Nephron (organoid): ENCODE measurements at regions not wholly inside any gene's neighbourhood (a gene's known extent, or its start where the extent isn't known, plus 50 kb on each side); places are given as distances from the start of the nearest gene placed in this dataset.
"Not testable (repeated sequence)": the region's sequence is repeated elsewhere in the genome, so short reads cannot be mapped to it uniquely, and the experiment has no call there.

ENCODE experiments used
- H3K27ac Mint-ChIP-seq, 3 experiments: 2 replicates each; pipeline ENCODE4 v1.8.0; 2020; ENCODE audit warnings: mixed read lengths in 3 of 3, mild to moderate bottlenecking in 2 of 3, moderate library complexity in 1 of 3
- H3K27me3 Mint-ChIP-seq: 2 replicates; pipeline ENCODE4 v1.8.0; 2021; ENCODE audit warnings: low read depth, mild to moderate bottlenecking, moderate library complexity, mixed read lengths
- H3K36me3 Mint-ChIP-seq: 2 replicates; pipeline ENCODE4 v1.8.0; 2020; ENCODE audit warnings: low read depth, mixed read lengths
- H3K4me1 Mint-ChIP-seq: 2 replicates; pipeline ENCODE4 v1.8.0; 2020; ENCODE audit warnings: mixed read lengths
- H3K4me3 Mint-ChIP-seq, 3 experiments: 2 replicates each; pipeline ENCODE4 v1.8.0; 2020; ENCODE audit warnings: mild to moderate bottlenecking in 3 of 3, mixed read lengths in 3 of 3, moderate library complexity in 2 of 3
- H3K9me3 Mint-ChIP-seq: 2 replicates; pipeline ENCODE4 v1.8.0; 2020; ENCODE audit warnings: mixed read lengths
- TF ChIP-seq, protein P1 (sequence below), 3 experiments: fragments of 200-600 bp; sonication (generic); IDR thresholded peaks; one replicate each; pipeline ENCODE4 v1.5.0; 2021; ENCODE audit warnings: antibody characterized with exemption in 3 of 3; ENCODE audit not compliant: unreplicated experiment in 3 of 3

GRCh38 chr10:107971973-107972372, 807.5 kb upstream of the SORCS1 start:
- no peak overlapping the region for H3K4me3 Mint-ChIP-seq
- H3K9me3 Mint-ChIP-seq = no peaks in the 10 kb centered on the region
- no peaks in the 10 kb centered on the region for H3K4me1 Mint-ChIP-seq
- no peaks in the 10 kb centered on the region for H3K36me3 Mint-ChIP-seq
- no peak overlapping the region for H3K27ac Mint-ChIP-seq
- TF ChIP-seq, protein P1, sequence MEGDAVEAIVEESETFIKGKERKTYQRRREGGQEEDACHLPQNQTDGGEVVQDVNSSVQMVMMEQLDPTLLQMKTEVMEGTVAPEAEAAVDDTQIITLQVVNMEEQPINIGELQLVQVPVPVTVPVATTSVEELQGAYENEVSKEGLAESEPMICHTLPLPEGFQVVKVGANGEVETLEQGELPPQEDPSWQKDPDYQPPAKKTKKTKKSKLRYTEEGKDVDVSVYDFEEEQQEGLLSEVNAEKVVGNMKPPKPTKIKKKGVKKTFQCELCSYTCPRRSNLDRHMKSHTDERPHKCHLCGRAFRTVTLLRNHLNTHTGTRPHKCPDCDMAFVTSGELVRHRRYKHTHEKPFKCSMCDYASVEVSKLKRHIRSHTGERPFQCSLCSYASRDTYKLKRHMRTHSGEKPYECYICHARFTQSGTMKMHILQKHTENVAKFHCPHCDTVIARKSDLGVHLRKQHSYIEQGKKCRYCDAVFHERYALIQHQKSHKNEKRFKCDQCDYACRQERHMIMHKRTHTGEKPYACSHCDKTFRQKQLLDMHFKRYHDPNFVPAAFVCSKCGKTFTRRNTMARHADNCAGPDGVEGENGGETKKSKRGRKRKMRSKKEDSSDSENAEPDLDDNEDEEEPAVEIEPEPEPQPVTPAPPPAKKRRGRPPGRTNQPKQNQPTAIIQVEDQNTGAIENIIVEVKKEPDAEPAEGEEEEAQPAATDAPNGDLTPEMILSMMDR (IDR thresholded peaks at IDR 0.05; ENCODE audit: unreplicated experiment in 3 of 3) = no peak
- H3K27me3 Mint-ChIP-seq = peaks cover 4% of the 10 kb centered on the region

GRCh38 chr10:107971411-107971810, 806.9 kb upstream of the SORCS1 start:
- Mint-ChIP-seq H3K9me3 (no peaks in the 10 kb centered on the region), H3K4me3 (no peak overlapping the region), H3K27me3 (peaks cover 4% of the 10 kb centered on the region), H3K4me1 (no peaks in the 10 kb centered on the region), H3K27ac (no peak overlapping the region), H3K36me3 (no peaks in the 10 kb centered on the region)
- TF ChIP-seq, protein P1 (IDR thresholded peaks at IDR 0.05; ENCODE audit: unreplicated experiment in 3 of 3) = no peak

- Mint-ChIP-seq H3K27me3 (peaks cover 4% of the 10 kb centered on the region), H3K36me3 (no peaks in the 10 kb centered on the region), H3K4me1 (no peaks in the 10 kb centered on the region), H3K4me3 (no peak overlapping the region), H3K9me3 (no peaks in the 10 kb centered on the region), H3K27ac (no peak overlapping the region)
- TF ChIP-seq, protein P1 (IDR thresholded peaks at IDR 0.05; ENCODE audit: unreplicated experiment in 3 of 3) = no peak
Observed at GRCh38 chr10:107970512-107970911, 806.0 kb upstream of the SORCS1 start.

GRCh38 chr10:107969936-107970335, 805.4 kb upstream of the SORCS1 start:
- TF ChIP-seq, protein P1 (IDR thresholded peaks at IDR 0.05; ENCODE audit: unreplicated experiment in 3 of 3) = no peak
- Mint-ChIP-seq H3K9me3 (no peaks in the 10 kb centered on the region), H3K36me3 (no peaks in the 10 kb centered on the region), H3K4me3 (no peak overlapping the region), H3K27me3 (peaks cover 8% of the 10 kb centered on the region), H3K4me1 (no peaks in the 10 kb centered on the region), H3K27ac (no peak overlapping the region)

- Mint-ChIP-seq H3K9me3 (no peaks in the 10 kb centered on the region), H3K36me3 (no peaks in the 10 kb centered on the region), H3K4me1 (no peaks in the 10 kb centered on the region), H3K27me3 (peaks cover 8% of the 10 kb centered on the region), H3K4me3 (no peak overlapping the region), H3K27ac (no peak overlapping the region)
- TF ChIP-seq, protein P1 (IDR thresholded peaks at IDR 0.05; ENCODE audit: unreplicated experiment in 3 of 3) = no peak
Observed at GRCh38 chr10:107966826-107967225, 802.3 kb upstream of the SORCS1 start.

DNA sequence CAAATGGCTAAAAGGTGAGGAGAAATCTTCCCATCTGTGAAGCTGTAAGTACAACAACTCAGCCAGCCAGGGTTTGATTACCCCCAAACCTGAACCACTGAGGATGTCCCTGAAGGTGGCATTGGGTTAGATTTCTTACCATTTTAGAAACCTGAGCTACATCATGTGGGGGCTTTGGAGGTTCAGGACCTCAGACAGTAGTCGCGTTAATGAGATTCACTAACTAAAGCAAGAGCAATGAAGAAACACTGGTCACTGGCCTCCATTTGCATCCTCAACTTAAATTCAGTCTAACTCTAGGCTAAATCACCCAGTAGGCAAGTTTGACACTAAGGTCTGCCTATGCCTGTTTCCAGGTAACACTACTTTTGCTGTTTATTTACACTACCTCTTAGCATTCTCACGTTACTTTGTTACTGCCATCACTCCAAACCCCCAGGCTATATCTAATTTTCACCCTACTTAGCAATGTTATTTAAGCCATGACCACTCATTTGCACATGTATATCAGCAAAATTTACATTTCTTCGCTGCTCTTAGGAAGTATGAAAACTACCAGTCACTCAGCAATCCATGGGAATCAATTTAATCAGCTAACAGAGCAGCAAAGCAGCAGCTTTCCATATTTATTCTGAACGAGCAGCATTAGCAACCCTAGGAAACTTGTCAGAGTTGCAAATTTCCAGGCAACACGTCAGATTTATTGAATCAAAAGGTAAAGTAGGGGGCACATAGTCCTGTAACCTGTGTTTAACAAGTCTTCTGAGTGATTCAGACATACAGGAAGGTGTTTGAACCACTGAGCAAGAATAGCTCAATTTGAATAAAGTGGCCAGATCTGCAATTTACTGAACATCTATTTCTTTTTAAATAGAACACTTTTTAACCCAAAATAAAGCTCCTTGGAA, 788.4 kb upstream of the SORCS1 start:
- H3K27me3 Mint-ChIP-seq = no peaks in the 10 kb centered on the region
- no peak overlapping the region for H3K27ac Mint-ChIP-seq
- TF ChIP-seq, protein P1 (IDR thresholded peaks at IDR 0.05; ENCODE audit: unreplicated experiment in 3 of 3) = no peak
- H3K4me1 Mint-ChIP-seq = no peaks in the 10 kb centered on the region
- H3K9me3 Mint-ChIP-seq = no peaks in the 10 kb centered on the region
- no peak overlapping the region for H3K4me3 Mint-ChIP-seq
- H3K36me3 Mint-ChIP-seq = no peaks in the 10 kb centered on the region

GRCh38 chr10:107950411-107951062, 786.0 kb upstream of the SORCS1 start:
- H3K4me1 Mint-ChIP-seq, H3K4me3 Mint-ChIP-seq, H3K36me3 Mint-ChIP-seq, H3K27me3 Mint-ChIP-seq, H3K9me3 Mint-ChIP-seq, H3K27ac Mint-ChIP-seq: not testable (repeated sequence)
